C4-2B (cell line): ENCODE measurements at regions not wholly inside any gene's neighbourhood (a gene's known extent, or its start where the extent isn't known, plus 50 kb on each side); places are given as distances from the start of the nearest gene placed in this dataset.

Experiments
- CTCF ChIP-seq: fragments of 450-650 bp; conservative IDR thresholded peaks from 2 replicates; pipeline ENCODE4 v1.5.1; 2017; ENCODE audit warnings: mild to moderate bottlenecking
- ZFX ChIP-seq: fragments of 450-650 bp; IDR thresholded peaks from 2 replicates; pipeline ENCODE4 v1.6.1; 2017

GRCh38 chr11:81174646-81175330 is 1558.9 kb downstream of the FAM181B start:
- no peak for TF ChIP-seq CTCF
- TF ChIP-seq ZFX = no peak
